Retinal pigment epithelial cell (primary cell): ENCODE measurements at regions not wholly inside any gene's neighbourhood (a gene's known extent, or its start where the extent isn't known, plus 50 kb on each side); places are given as distances from the start of the nearest gene placed in this dataset.

Experiments used
- DNase-seq: peaks from one replicate; pipeline ENCODE4 v3.0.0-alpha.2; 2010; ENCODE audit warnings: low read depth
- H3K4me3 ChIP-seq: 2 replicates; pipeline ENCODE4 v1.5.1; 2011; ENCODE audit warnings: mild to moderate bottlenecking, low read length, control low read depth, moderate library complexity
- CTCF ChIP-seq: conservative IDR thresholded peaks from 2 replicates; pipeline ENCODE4 v1.5.1; 2011; ENCODE audit warnings: low read depth, low read length, control low read depth, inconsistent platforms

GRCh38 chr9:78383130-78383529 lies 86.2 kb downstream of the PSAT1 start:
- no peak overlapping the region for H3K4me3 ChIP-seq

GRCh38 chr9:78386348-78386747 lies 89.4 kb downstream of the PSAT1 start:
- TF ChIP-seq CTCF, result no peak
- DNase-seq, result no peak
- H3K4me3 ChIP-seq, result no peak overlapping the region

More at GRCh38 chr9:78383130-78383529, 86.2 kb downstream of the PSAT1 start:
- DNase-seq, result peak; percentile 37
- no peak for TF ChIP-seq CTCF

GRCh38 chr9:78386773-78387172 lies 89.8 kb downstream of the PSAT1 start:
- DNase-seq, result peak; percentile 37
- no peak overlapping the region for H3K4me3 ChIP-seq
- TF ChIP-seq CTCF, result no peak

- H3K4me3 ChIP-seq, result no peak overlapping the region
- DNase-seq, result no peak
- TF ChIP-seq CTCF, result no peak
These were observed 96.4 kb downstream of the PSAT1 start for GRCh38 chr9:78393340-78393739.

GRCh38 chr9:78393932-78394331 lies 97.0 kb downstream of the PSAT1 start:
- no peak overlapping the region for H3K4me3 ChIP-seq
- no peak for TF ChIP-seq CTCF
- no peak for DNase-seq

GRCh38 chr9:78396087-78396486 lies 99.2 kb downstream of the PSAT1 start:
- no peak for TF ChIP-seq CTCF
- no peak overlapping the region for H3K4me3 ChIP-seq
- no peak for DNase-seq

GRCh38 chr9:78397045-78397444 lies 100.1 kb downstream of the PSAT1 start:
- no peak for DNase-seq
- TF ChIP-seq CTCF, result no peak
- no peak overlapping the region for H3K4me3 ChIP-seq
